ENCODE measurements at regions not wholly inside any gene's neighbourhood (a gene's known extent, or its start where the extent isn't known, plus 50 kb on each side); places are given as distances from the start of the nearest gene placed in this dataset. TPM values are rescaled to one million over a fixed set of nuclear protein-coding genes. Genes with fewer than 3 reads are reported as not detected.

Small RNAs in the stretch of these regions (small RNA-seq; reads per million reads assigned to genes)
- gene RNU6-164P, result not detected

Measured in ovary (tissue), 1 donor.